ENCODE measurements at regions not wholly inside any gene's neighbourhood (a gene's known extent, or its start where the extent isn't known, plus 50 kb on each side); places are given as distances from the start of the nearest gene placed in this dataset.

DNA sequence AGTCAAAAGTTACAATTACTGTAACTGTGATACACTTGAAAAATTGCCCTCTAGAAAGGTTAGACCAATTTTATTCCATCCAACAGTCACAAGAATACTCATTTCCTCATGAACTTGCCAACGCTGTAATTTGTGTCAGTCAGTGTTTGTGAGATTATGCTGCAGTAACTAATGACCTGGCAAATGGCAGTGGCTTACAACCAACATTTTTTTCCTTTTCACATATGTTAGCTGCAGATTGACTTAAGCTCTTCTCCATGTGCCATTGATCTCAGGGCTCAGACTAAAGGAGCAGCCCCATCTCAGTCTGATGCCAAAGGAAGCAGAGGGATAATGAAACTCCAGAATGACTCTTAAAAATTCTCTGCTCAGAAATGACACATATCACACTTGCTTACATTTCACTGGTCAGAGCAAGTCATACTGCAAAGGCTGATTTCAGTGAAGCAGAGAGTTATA, 92.3 kb upstream of the ELOVL5 start:
- TF ChIP-seq POLR2A (IDR thresholded peaks at IDR 0.05), result no peak
- TF ChIP-seq, protein P1, sequence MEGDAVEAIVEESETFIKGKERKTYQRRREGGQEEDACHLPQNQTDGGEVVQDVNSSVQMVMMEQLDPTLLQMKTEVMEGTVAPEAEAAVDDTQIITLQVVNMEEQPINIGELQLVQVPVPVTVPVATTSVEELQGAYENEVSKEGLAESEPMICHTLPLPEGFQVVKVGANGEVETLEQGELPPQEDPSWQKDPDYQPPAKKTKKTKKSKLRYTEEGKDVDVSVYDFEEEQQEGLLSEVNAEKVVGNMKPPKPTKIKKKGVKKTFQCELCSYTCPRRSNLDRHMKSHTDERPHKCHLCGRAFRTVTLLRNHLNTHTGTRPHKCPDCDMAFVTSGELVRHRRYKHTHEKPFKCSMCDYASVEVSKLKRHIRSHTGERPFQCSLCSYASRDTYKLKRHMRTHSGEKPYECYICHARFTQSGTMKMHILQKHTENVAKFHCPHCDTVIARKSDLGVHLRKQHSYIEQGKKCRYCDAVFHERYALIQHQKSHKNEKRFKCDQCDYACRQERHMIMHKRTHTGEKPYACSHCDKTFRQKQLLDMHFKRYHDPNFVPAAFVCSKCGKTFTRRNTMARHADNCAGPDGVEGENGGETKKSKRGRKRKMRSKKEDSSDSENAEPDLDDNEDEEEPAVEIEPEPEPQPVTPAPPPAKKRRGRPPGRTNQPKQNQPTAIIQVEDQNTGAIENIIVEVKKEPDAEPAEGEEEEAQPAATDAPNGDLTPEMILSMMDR (IDR thresholded peaks at IDR 0.05), result no peak
